Neural progenitor cell (in vitro differentiated cells): ENCODE measurements at regions not wholly inside any gene's neighbourhood (a gene's known extent, or its start where the extent isn't known, plus 50 kb on each side); places are given as distances from the start of the nearest gene placed in this dataset.

ENCODE experiments used
- DNase-seq: peaks from one replicate; pipeline ENCODE4 v3.0.0-alpha.2; 2016; ENCODE audit warnings: low spot score
- H2AFZ ChIP-seq: fragments of 200-600 bp; sonication (generic); replicated peaks from 2 replicates; pipeline ENCODE4 v1.6.1; 2016; ENCODE audit warnings: antibody characterized with exemption
- H3F3A ChIP-seq: fragments of 200-600 bp; sonication (generic); 2 replicates; pipeline ENCODE4 v1.6.1; 2016; ENCODE audit warnings: antibody characterized with exemption, low read depth
- H3K27ac ChIP-seq: fragments of 200-600 bp; sonication (generic); 2 replicates; pipeline ENCODE4 v1.5.1; 2016; ENCODE audit warnings: mild to moderate bottlenecking
- H3K27me3 ChIP-seq: fragments of 200-600 bp; sonication (generic); 2 replicates; pipeline ENCODE4 v1.6.1; 2016; ENCODE audit warnings: mild to moderate bottlenecking, moderate library complexity
- H3K36me3 ChIP-seq: fragments of 200-600 bp; sonication (generic); 2 replicates; pipeline ENCODE4 v1.5.1; 2016
- H3K4me1 ChIP-seq: fragments of 200-600 bp; sonication (generic); 2 replicates; pipeline ENCODE4 v1.6.1; 2016; ENCODE audit warnings: mixed run types
- H3K4me2 ChIP-seq: fragments of 200-600 bp; sonication (generic); 2 replicates; pipeline ENCODE4 v1.6.1; 2016
- H3K4me3 ChIP-seq: fragments of 200-600 bp; sonication (generic); 2 replicates; pipeline ENCODE4 v1.5.1; 2016
- H3K79me2 ChIP-seq: fragments of 200-600 bp; sonication (generic); 2 replicates; pipeline ENCODE4 v1.6.1; 2016; ENCODE audit warnings: low read depth
- H3K9ac ChIP-seq: fragments of 200-600 bp; sonication (generic); 2 replicates; pipeline ENCODE4 v1.6.1; 2016
- H3K9me3 ChIP-seq: fragments of 200-600 bp; sonication (generic); 2 replicates; pipeline ENCODE4 v1.5.1; 2016; ENCODE audit warnings: low read depth
- H4K20me1 ChIP-seq: fragments of 200-600 bp; sonication (generic); 2 replicates; pipeline ENCODE4 v1.6.1; 2016; ENCODE audit warnings: low read depth
- H3K27ac Mint-ChIP-seq: 3 replicates; pipeline ENCODE4 v1.8.0; 2021; ENCODE audit warnings: mixed read lengths
- H3K27me3 Mint-ChIP-seq: 2 replicates; pipeline ENCODE4 v1.8.0; 2022; ENCODE audit warnings: low read depth, mild to moderate bottlenecking, inconsistent platforms, moderate library complexity, mixed read lengths; ENCODE audit not compliant: insufficient read depth
- H3K36me3 Mint-ChIP-seq: 3 replicates; pipeline ENCODE4 v1.8.0; 2021; ENCODE audit warnings: mixed read lengths
- H3K4me1 Mint-ChIP-seq: 3 replicates; pipeline ENCODE4 v1.8.0; 2021; ENCODE audit warnings: mixed read lengths
- H3K4me3 Mint-ChIP-seq: 3 replicates; pipeline ENCODE4 v1.8.0; 2021; ENCODE audit warnings: mild to moderate bottlenecking, moderate library complexity, mixed read lengths
- H3K9me3 Mint-ChIP-seq: 3 replicates; pipeline ENCODE4 v1.8.0; 2020; ENCODE audit warnings: mixed read lengths
- CTCF ChIP-seq: fragments of 200-600 bp; sonication (generic); IDR thresholded peaks from 2 replicates; pipeline ENCODE4 v1.5.1; 2017; ENCODE audit warnings: antibody characterized with exemption, mild to moderate bottlenecking
- EZH2 ChIP-seq: fragments of 200-600 bp; sonication (generic); IDR thresholded peaks from 2 replicates; pipeline ENCODE4 v1.6.1; 2017; ENCODE audit warnings: antibody characterized with exemption, mild to moderate bottlenecking, moderate library complexity
- EZH2phosphoT487 ChIP-seq: fragments of 200-600 bp; sonication (generic); IDR thresholded peaks from 2 replicates; pipeline ENCODE4 v1.6.1; 2017; ENCODE audit warnings: antibody characterized with exemption

DNA sequence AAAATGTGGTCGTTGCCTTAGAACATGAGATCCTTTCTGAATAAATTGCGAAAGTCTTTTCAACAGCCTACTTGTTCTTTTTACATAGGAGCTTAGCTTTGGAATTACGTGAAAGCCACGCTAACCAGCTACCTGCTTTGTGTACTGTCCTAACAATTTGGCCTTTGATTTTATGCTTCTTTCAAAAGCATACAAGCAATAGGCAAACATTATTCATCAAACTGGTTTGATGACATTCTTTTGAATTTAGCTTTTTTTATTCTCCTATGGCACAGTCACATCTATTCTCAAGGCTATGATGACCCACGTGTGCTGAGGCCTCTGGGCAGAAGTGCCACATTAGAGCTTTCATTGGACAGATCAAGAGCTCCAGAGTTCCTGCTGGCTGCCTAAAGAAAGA, 178.0 kb upstream of the DPT start:
- no peak for DNase-seq
- Mint-ChIP-seq H3K27ac (no peak overlapping the region), H3K36me3 (no peaks in the 10 kb centered on the region), H3K9me3 (no peaks in the 10 kb centered on the region), H3K27me3 (no peaks in the 10 kb centered on the region), H3K4me1 (peaks cover 2% of the 10 kb centered on the region), H3K4me3 (no peak overlapping the region)
- H4K20me1 ChIP-seq = no peaks in the 10 kb centered on the region
- no peaks in the 10 kb centered on the region for H3K27me3 ChIP-seq
- no peaks in the 10 kb centered on the region for H3K4me1 ChIP-seq
- no peaks in the 10 kb centered on the region for H3K36me3 ChIP-seq
- H3K4me2 ChIP-seq = no peak overlapping the region
- TF ChIP-seq CTCF (no peak), EZH2 (no peak), EZH2phosphoT487 (no peak)
- no peaks in the 10 kb centered on the region for H3K79me2 ChIP-seq
- no peak overlapping the region for H3K9ac ChIP-seq
- no peaks in the 10 kb centered on the region for H3K9me3 ChIP-seq
- no peaks in the 10 kb centered on the region for H3F3A ChIP-seq
- H3K27ac ChIP-seq = no peak overlapping the region
- no peak overlapping the region for H2AFZ ChIP-seq
- H3K4me3 ChIP-seq = no peak overlapping the region

DNA sequence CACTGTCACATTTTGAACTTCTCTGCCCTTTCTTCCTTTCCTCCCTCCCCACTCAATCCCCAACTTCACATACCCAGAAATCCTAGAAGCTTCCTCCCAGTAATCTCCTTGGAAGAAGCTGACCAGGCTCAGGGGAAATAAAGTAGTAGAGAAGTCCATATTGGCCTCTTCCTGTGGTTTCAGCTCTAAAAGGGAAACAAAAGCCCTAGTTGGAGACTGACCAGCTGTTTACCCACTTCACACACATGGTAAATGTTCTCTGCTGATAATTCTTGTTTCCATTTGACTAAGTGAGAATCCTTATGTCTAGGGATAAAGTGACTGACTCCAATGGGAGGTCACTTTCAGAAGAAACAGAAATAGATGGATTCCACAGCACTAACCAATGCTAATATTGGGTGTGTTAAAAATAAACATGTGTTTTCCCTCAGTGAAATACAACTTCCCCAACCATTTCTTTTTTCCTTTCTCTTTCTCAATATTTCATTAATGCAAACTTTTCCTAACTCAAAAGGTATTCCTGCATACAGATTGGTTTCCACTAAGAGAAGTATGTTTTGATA, 178.9 kb upstream of the DPT start:
- Mint-ChIP-seq H3K36me3 (no peaks in the 10 kb centered on the region), H3K27me3 (no peaks in the 10 kb centered on the region), H3K4me1 (peaks cover 3% of the 10 kb centered on the region), H3K9me3 (no peaks in the 10 kb centered on the region), H3K4me3 (no peak overlapping the region), H3K27ac (no peak overlapping the region)
- Histone ChIP-seq H3K27ac (no peak overlapping the region), H3K4me2 (no peak overlapping the region), H3K9ac (no peak overlapping the region), H3K4me3 (no peak overlapping the region), H3K4me1 (no peaks in the 10 kb centered on the region), H3K36me3 (no peaks in the 10 kb centered on the region), H3K9me3 (no peaks in the 10 kb centered on the region), H3F3A (no peaks in the 10 kb centered on the region), H4K20me1 (no peaks in the 10 kb centered on the region), H3K79me2 (no peaks in the 10 kb centered on the region), H3K27me3 (no peaks in the 10 kb centered on the region), H2AFZ (peak overlapping the region; percentile 22)
- TF ChIP-seq EZH2 = no peak
- no peak for TF ChIP-seq CTCF
- no peak for TF ChIP-seq EZH2phosphoT487
- DNase-seq = no peak

GRCh38 chr1:168910403-168910802, 181.4 kb upstream of the DPT start:
- no peak for TF ChIP-seq EZH2
- no peak for TF ChIP-seq EZH2phosphoT487
- TF ChIP-seq CTCF = no peak
- no peak overlapping the region for H3K4me3 ChIP-seq
- H3K36me3 ChIP-seq = no peaks in the 10 kb centered on the region
- H2AFZ ChIP-seq = no peak overlapping the region
- no peak overlapping the region for H3K9ac ChIP-seq
- peaks cover 14% of the 10 kb centered on the region for H3K4me1 ChIP-seq
- no peaks in the 10 kb centered on the region for H3K9me3 Mint-ChIP-seq
- DNase-seq = no peak
- peaks cover 3% of the 10 kb centered on the region for H3K4me1 Mint-ChIP-seq
- H3K27ac Mint-ChIP-seq = no peak overlapping the region
- H3K9me3 ChIP-seq = no peaks in the 10 kb centered on the region
- H3K4me3 Mint-ChIP-seq = no peak overlapping the region
- H3K27ac ChIP-seq = no peak overlapping the region
- H3K4me2 ChIP-seq = no peak overlapping the region
- H3K27me3 Mint-ChIP-seq = no peaks in the 10 kb centered on the region
- no peaks in the 10 kb centered on the region for H3K27me3 ChIP-seq
- no peaks in the 10 kb centered on the region for H4K20me1 ChIP-seq
- no peaks in the 10 kb centered on the region for H3K36me3 Mint-ChIP-seq
- peaks cover 7% of the 10 kb centered on the region for H3F3A ChIP-seq
- no peaks in the 10 kb centered on the region for H3K79me2 ChIP-seq
